ENCODE measurements at regions not wholly inside any gene's neighbourhood (a gene's known extent, or its start where the extent isn't known, plus 50 kb on each side); places are given as distances from the start of the nearest gene placed in this dataset.

- peaks cover under 1% of the 10 kb centered on the region; the same call in 1 of the 3 replicates for H3K9me3 ChIP-seq (replicated peaks; ENCODE audit: control insufficient read depth, insufficient read depth, low read length)
- no peaks in the 10 kb centered on the region for H4K20me1 ChIP-seq (ENCODE audit: control insufficient read depth, insufficient read depth)
- no peak overlapping the region for H3K27ac ChIP-seq (ENCODE audit: control insufficient read depth, insufficient read depth)
- no peaks in the 10 kb centered on the region for H3K36me3 ChIP-seq (ENCODE audit: control insufficient read depth in 2 of 2, insufficient read depth in 2 of 2, low read length in 1 of 2)
- no peak overlapping the region for H2AFZ ChIP-seq (ENCODE audit: control insufficient read depth, low read depth, low read length)
- H3K79me2 ChIP-seq (ENCODE audit: control insufficient read depth, insufficient read depth, low read length) = no peaks in the 10 kb centered on the region
- SMC1A ChIA-PET (ENCODE audit: uncharacterized antibody, unreplicated experiment) = interaction anchor here (0.7 to 2.4 kb wide), 12 partner anchors 9 to 266 kb away, joined by 3 to 7 read pairs (median 4); no protein-coding TSS in a partner anchor
- no peak overlapping the region for H3K9ac ChIP-seq (ENCODE audit: control insufficient read depth, insufficient read depth, low read length)
- 66% methylated on average over 6 of the region's 6 CpGs for WGBS (ENCODE audit: insufficient coverage, insufficient replicate concordance, low lambda C conversion rate, missing lambda C conversion rate)
- DNase-seq (ENCODE audit: low read depth, low spot score) = no peak
- CTCF ChIA-PET = interaction anchor here (0.6 to 3.0 kb wide), 9 partner anchors 8 to 264 kb away, joined by 3 to 18 read pairs (median 5); no protein-coding TSS in a partner anchor
- FAIRE-seq = no peak
- H3K4me3 ChIP-seq = no peak overlapping the region
- H3K4me2 ChIP-seq (ENCODE audit: control insufficient read depth, insufficient read depth) = no peak overlapping the region; the same call in 1 of the 2 replicates
- RAD21 ChIA-PET (ENCODE audit: unreplicated experiment) = interaction anchor here (0.6 to 2.2 kb wide), 8 partner anchors 9 to 155 kb away, joined by 3 to 10 read pairs (median 4); no protein-coding TSS in a partner anchor
- no TSS peak for BruUV-seq (replicated peaks)
- in situ Hi-C loops (cut with MboI) = no loop called here
- ATAC-seq = peak; percentile 57
- no peaks in the 10 kb centered on the region for H3K27me3 ChIP-seq (replicated peaks in 1 of 2; ENCODE audit: control insufficient read depth in 2 of 2, insufficient read depth in 2 of 2, low read length in 1 of 2)
- POLR2A ChIA-PET = interaction anchor here (0.5 to 0.6 kb wide), 2 partner anchors 12 to 596 kb away, joined by 4 to 5 read pairs; no protein-coding TSS in a partner anchor
- no peak for TF ChIP-seq MEF2A (IDR thresholded peaks at IDR 0.05; ENCODE audit: insufficient read depth, low read depth, low read length)
- TF ChIP-seq PRDM15 (CRISPR knock-in tag; IDR thresholded peaks at IDR 0.05) = no peak
- no peak for TF ChIP-seq CEBPB (IDR thresholded peaks at IDR 0.05; ENCODE audit: borderline replicate concordance in 1 of 2, low read depth in 2 of 2, low read length in 2 of 2)
- TF ChIP-seq NR2F1 (conservative IDR thresholded peaks at IDR 0.05) = no peak
- no peak for TF ChIP-seq STAT3 (IDR thresholded peaks at IDR 0.05; ENCODE audit: low read depth, low read length)
- no peak for TF ChIP-seq ZNF592 (IDR thresholded peaks at IDR 0.05)
- peak; percentile 40 for TF ChIP-seq JUNB (IDR thresholded peaks at IDR 0.05)
- TF ChIP-seq SIX5 (IDR thresholded peaks at IDR 0.05; ENCODE audit: low read depth, low read length, severe bottlenecking) = no peak
- TF ChIP-seq RUNX3 (IDR thresholded peaks at IDR 0.05; ENCODE audit: low read length) = peak; percentile 47; the same call in 1 of the 2 replicates
- TF ChIP-seq BACH1 (IDR thresholded peaks at IDR 0.05; ENCODE audit: borderline replicate concordance) = no peak
- no peak for TF ChIP-seq TAF1 (IDR thresholded peaks at IDR 0.05; ENCODE audit: borderline replicate concordance, low read depth, low read length)
- intact Hi-C loops (cut with micrococcal nuclease; ENCODE audit: unreplicated experiment) = no loop called here
- peaks cover 16% of the 10 kb centered on the region for H3K4me1 ChIP-seq (ENCODE audit: control insufficient read depth, insufficient read depth, low read length)
Observed at GRCh38 chr2:38474715-38475566, 97.9 kb upstream of the ATL2 start.
